ENCODE measurements at regions not wholly inside any gene's neighbourhood (a gene's known extent, or its start where the extent isn't known, plus 50 kb on each side); places are given as distances from the start of the nearest gene placed in this dataset.
"Not testable (repeated sequence)": the region's sequence is repeated elsewhere in the genome, so short reads cannot be mapped to it uniquely, and the experiment has no call there.

GRCh38 chr5:36739751-36740221, 133.4 kb downstream of the SLC1A3 start:
- peak; percentile 86 for DNase-seq (ENCODE audit: low spot score)
- intact Hi-C loops (cut with DNase I) = loop anchor here in 1 of 2 donors (10.0 kb wide), 1 partner anchor 135 kb away; the partner anchor contains the start of gene NIPBL

GRCh38 chr5:36740259-36740898, 134.0 kb downstream of the SLC1A3 start:
- intact Hi-C loops (cut with DNase I) = no loop called here
- no peak for DNase-seq (ENCODE audit: low spot score)

- intact Hi-C loops (cut with DNase I) = no loop called here
- no peak for DNase-seq (ENCODE audit: low spot score)
These were observed 134.7 kb downstream of the SLC1A3 start for GRCh38 chr5:36741128-36741527.

- DNase-seq (ENCODE audit: low spot score) = no peak
- intact Hi-C loops (cut with DNase I) = no loop called here
These were observed 132.4 kb upstream of the NIPBL start for GRCh38 chr5:36743891-36744772.

- intact Hi-C loops (cut with DNase I) = no loop called here
- DNase-seq (ENCODE audit: low spot score) = peak; percentile 84
These were observed 131.6 kb upstream of the NIPBL start for GRCh38 chr5:36744773-36745589.

GRCh38 chr5:36747794-36748193, 128.8 kb upstream of the NIPBL start:
- DNase-seq (ENCODE audit: low spot score) = not testable (repeated sequence)

GRCh38 chr5:36751886-36752285, 124.7 kb upstream of the NIPBL start:
- intact Hi-C loops (cut with DNase I) = no loop called here
- DNase-seq (ENCODE audit: low spot score) = no peak

More at GRCh38 chr5:36747794-36748193, 128.8 kb upstream of the NIPBL start:
- intact Hi-C loops (cut with DNase I) = not testable (repeated sequence)

GRCh38 chr5:36755342-36755741, 121.2 kb upstream of the NIPBL start:
- intact Hi-C loops (cut with DNase I) = no loop called here
- no peak for DNase-seq (ENCODE audit: low spot score)

GRCh38 chr5:36755920-36756488, 120.6 kb upstream of the NIPBL start:
- intact Hi-C loops (cut with DNase I) = no loop called here
- no peak for DNase-seq (ENCODE audit: low spot score)

- intact Hi-C loops (cut with DNase I) = no loop called here
These were observed 119.7 kb upstream of the NIPBL start for GRCh38 chr5:36756848-36757247.

GRCh38 chr5:36759117-36759516, 117.5 kb upstream of the NIPBL start:
- intact Hi-C loops (cut with DNase I) = no loop called here
- DNase-seq (ENCODE audit: low spot score) = no peak

More at GRCh38 chr5:36756848-36757247, 119.7 kb upstream of the NIPBL start:
- no peak for DNase-seq (ENCODE audit: low spot score)

- intact Hi-C loops (cut with DNase I) = no loop called here
- DNase-seq (ENCODE audit: low spot score) = no peak
These were observed 113.1 kb upstream of the NIPBL start for GRCh38 chr5:36763454-36763853.

GRCh38 chr5:36765876-36766275, 110.7 kb upstream of the NIPBL start:
- no peak for DNase-seq (ENCODE audit: low spot score)
- intact Hi-C loops (cut with DNase I) = no loop called here

GRCh38 chr5:36766981-36767380, 109.6 kb upstream of the NIPBL start:
- intact Hi-C loops (cut with DNase I) = no loop called here
- no peak for DNase-seq (ENCODE audit: low spot score)

- DNase-seq (ENCODE audit: low spot score) = no peak
- intact Hi-C loops (cut with DNase I) = no loop called here
These were observed 108.1 kb upstream of the NIPBL start for GRCh38 chr5:36768450-36768849.

- intact Hi-C loops (cut with DNase I) = no loop called here
- no peak for DNase-seq (ENCODE audit: low spot score)
These were observed 107.3 kb upstream of the NIPBL start for GRCh38 chr5:36769129-36769770.

GRCh38 chr5:36770125-36770524, 106.4 kb upstream of the NIPBL start:
- DNase-seq (ENCODE audit: low spot score) = no peak
- intact Hi-C loops (cut with DNase I) = no loop called here

GRCh38 chr5:36772276-36773140, 104.1 kb upstream of the NIPBL start:
- intact Hi-C loops (cut with DNase I) = no loop called here
- DNase-seq (ENCODE audit: low spot score) = no peak

Data from posterior vena cava (tissue), 2 donors.